Mesenchymal stem cell (in vitro differentiated cells and primary cell): ENCODE measurements at regions not wholly inside any gene's neighbourhood (a gene's known extent, or its start where the extent isn't known, plus 50 kb on each side); places are given as distances from the start of the nearest gene placed in this dataset.
A peak's percentile ranks its signal among the peaks of the same experiment; 100 is the strongest.
"Not testable (repeated sequence)": the region's sequence is repeated elsewhere in the genome, so short reads cannot be mapped to it uniquely, and the experiment has no call there.

Experiments used
- DNase-seq: peaks from one replicate; pipeline ENCODE4 v3.0.0-alpha.2; 2013
- H2AFZ ChIP-seq: one replicate; pipeline ENCODE4 v1.6.1; 2013; ENCODE audit warnings: low read depth, mild to moderate bottlenecking, control low read depth, inconsistent platforms, low read length, moderate library complexity
- H2AK5ac ChIP-seq: 2 replicates; pipeline ENCODE4 v1.6.1; 2013; ENCODE audit warnings: low read length, moderate library complexity, mild to moderate bottlenecking, inconsistent platforms; ENCODE audit not compliant: severe bottlenecking
- H2BK120ac ChIP-seq: one replicate; pipeline ENCODE4 v1.6.1; 2013; ENCODE audit warnings: low read depth, mild to moderate bottlenecking, inconsistent platforms, low read length, moderate library complexity
- H2BK12ac ChIP-seq, 2 experiments: one replicate each; pipeline ENCODE4 v1.6.1; 2013; ENCODE audit warnings: inconsistent platforms in 2 of 2, low read length in 2 of 2, mild to moderate bottlenecking in 2 of 2, moderate library complexity in 2 of 2, control low read depth in 1 of 2
- H2BK15ac ChIP-seq: one replicate; pipeline ENCODE4 v1.6.1; 2013; ENCODE audit warnings: mild to moderate bottlenecking, low read depth, inconsistent platforms; ENCODE audit not compliant: poor library complexity, severe bottlenecking
- H2BK5ac ChIP-seq: 2 replicates; pipeline ENCODE4 v1.6.1; 2013; ENCODE audit warnings: low read depth, mild to moderate bottlenecking, low read length, control low read depth, inconsistent platforms; ENCODE audit not compliant: poor library complexity, severe bottlenecking
- H3K14ac ChIP-seq, 2 experiments: one replicate each; pipeline ENCODE4 v1.6.1; 2013; ENCODE audit warnings: inconsistent platforms in 2 of 2, low read length in 2 of 2, control low read depth in 1 of 2, mild to moderate bottlenecking in 1 of 2, moderate library complexity in 1 of 2
- H3K18ac ChIP-seq, 2 experiments: one replicate each; pipeline ENCODE4 v1.6.1; 2013; ENCODE audit warnings: inconsistent platforms in 2 of 2, low read length in 2 of 2, control low read depth in 1 of 2, low read depth in 1 of 2, mild to moderate bottlenecking in 1 of 2
- H3K23ac ChIP-seq, 2 experiments: one replicate each; pipeline ENCODE4 v1.6.1; 2013; ENCODE audit warnings: inconsistent platforms in 2 of 2, low read length in 2 of 2, mild to moderate bottlenecking in 2 of 2, moderate library complexity in 2 of 2, control low read depth in 1 of 2
- H3K27ac ChIP-seq: 2 replicates; pipeline ENCODE4 v1.5.1; 2013; ENCODE audit warnings: mild to moderate bottlenecking, moderate library complexity, low read length, control low read depth, inconsistent platforms; ENCODE audit not compliant: poor library complexity, severe bottlenecking
- H3K27me3 ChIP-seq, 2 experiments: 2 replicates each; pipeline versions ENCODE4 v1.6.1 to v1.7.0; 2013; ENCODE audit warnings: low read length in 2 of 2, mild to moderate bottlenecking in 2 of 2, moderate library complexity in 2 of 2, control low read depth in 1 of 2, inconsistent platforms in 1 of 2; ENCODE audit not compliant: control insufficient read depth in 1 of 2, insufficient read depth in 1 of 2
- H3K36me3 ChIP-seq, 2 experiments: 2 replicates each; pipeline versions ENCODE4 v1.6.1 to v1.7.0; 2013; ENCODE audit warnings: low read length in 2 of 2, control low read depth in 1 of 2, inconsistent platforms in 1 of 2, low read depth in 1 of 2, mild to moderate bottlenecking in 1 of 2; ENCODE audit not compliant: insufficient read depth in 2 of 2, control insufficient read depth in 1 of 2
- H3K4ac ChIP-seq, 2 experiments: one replicate each; pipeline ENCODE4 v1.6.1; 2013; ENCODE audit warnings: inconsistent platforms in 2 of 2, low read length in 2 of 2, mild to moderate bottlenecking in 2 of 2, moderate library complexity in 2 of 2, control low read depth in 1 of 2, low read depth in 1 of 2
- H3K4me1 ChIP-seq: 2 replicates; pipeline ENCODE4 v1.6.1; 2013; ENCODE audit warnings: low read depth, low read length, control low read depth; ENCODE audit not compliant: control insufficient read depth, insufficient read depth
- H3K4me2 ChIP-seq: 2 replicates; pipeline ENCODE4 v1.6.1; 2013; ENCODE audit warnings: low read length, mild to moderate bottlenecking, inconsistent platforms; ENCODE audit not compliant: poor library complexity, severe bottlenecking
- H3K4me3 ChIP-seq, 2 experiments: 2 replicates each; pipeline versions ENCODE4 v1.5.1 to v1.7.0; 2013; ENCODE audit warnings: low read length in 2 of 2, mild to moderate bottlenecking in 2 of 2, control low read depth in 1 of 2, low read depth in 1 of 2; ENCODE audit not compliant: insufficient read depth in 1 of 2
- H3K79me1 ChIP-seq: replicated peaks from 2 replicates; pipeline ENCODE4 v1.6.1; 2013; ENCODE audit warnings: mild to moderate bottlenecking, control low read depth, low read length, inconsistent platforms; ENCODE audit not compliant: poor library complexity, severe bottlenecking
- H3K9ac ChIP-seq: 2 replicates; pipeline ENCODE4 v1.7.0; 2013; ENCODE audit warnings: mild to moderate bottlenecking, low read length, moderate library complexity
- H3K9me3 ChIP-seq: 2 replicates; pipeline ENCODE4 v1.7.0; 2013; ENCODE audit warnings: mild to moderate bottlenecking, low read length; ENCODE audit not compliant: control insufficient read depth
- H4K8ac ChIP-seq: one replicate; pipeline ENCODE4 v1.6.1; 2013; ENCODE audit warnings: inconsistent platforms, mild to moderate bottlenecking, low read length, moderate library complexity
- H4K91ac ChIP-seq: one replicate; pipeline ENCODE4 v1.6.1; 2013; ENCODE audit warnings: mild to moderate bottlenecking, low read length, inconsistent platforms
- WGBS: methylation state at CpG from one replicate; pipeline ENCODE4 v1.1.7; 2013; ENCODE audit warnings: mixed read lengths; 5-methylcytosine and 5-hydroxymethylcytosine counted together

GRCh38 chr2:230637486-230637885 is 75.2 kb upstream of the CAB39 start:
- 84% methylated on average over 7 of the region's 8 CpGs for WGBS
- H3K4ac ChIP-seq, DNase-seq, H3K79me1 ChIP-seq, H2BK120ac ChIP-seq, H3K27ac ChIP-seq, H3K23ac ChIP-seq, H3K9ac ChIP-seq, H3K36me3 ChIP-seq, H2BK12ac ChIP-seq, H3K9me3 ChIP-seq, H2BK5ac ChIP-seq, H2BK15ac ChIP-seq, H3K4me2 ChIP-seq, H2AFZ ChIP-seq, H3K27me3 ChIP-seq, H3K4me3 ChIP-seq, H4K91ac ChIP-seq, H3K14ac ChIP-seq, H3K4me1 ChIP-seq, H4K8ac ChIP-seq, H3K18ac ChIP-seq, H2AK5ac ChIP-seq: not testable (repeated sequence)

- no peak overlapping the region for H4K91ac ChIP-seq
- H2AFZ ChIP-seq, result no peak overlapping the region
- H3K14ac ChIP-seq, result no peak overlapping the region
- H3K36me3 ChIP-seq, result no peaks in the 10 kb centered on the region
- WGBS, result 41% methylated on average over 2 of the region's 6 CpGs
- no peak overlapping the region for H2BK120ac ChIP-seq
- H3K79me1 ChIP-seq, result no peaks in the 10 kb centered on the region
- no peak overlapping the region for H3K4me3 ChIP-seq
- H3K27me3 ChIP-seq, result no peaks in the 10 kb centered on the region
- no peak overlapping the region for H3K4me2 ChIP-seq
- no peaks in the 10 kb centered on the region for H3K4me1 ChIP-seq
- no peak overlapping the region for H2AK5ac ChIP-seq
- DNase-seq, result peak; percentile 5
- H3K27ac ChIP-seq, result no peak overlapping the region
- H3K23ac ChIP-seq, result no peak overlapping the region
- no peak overlapping the region for H4K8ac ChIP-seq
- no peak overlapping the region for H3K4ac ChIP-seq
- no peak overlapping the region for H2BK12ac ChIP-seq
- no peak overlapping the region for H3K9ac ChIP-seq
- H3K9me3 ChIP-seq, result no peaks in the 10 kb centered on the region
- no peak overlapping the region for H3K18ac ChIP-seq
- H2BK15ac ChIP-seq, result no peak overlapping the region
- no peak overlapping the region for H2BK5ac ChIP-seq
These were observed 72.1 kb upstream of the CAB39 start for GRCh38 chr2:230640540-230641011.

GRCh38 chr2:230642966-230643365 is 69.7 kb upstream of the CAB39 start:
- no peak overlapping the region for H4K91ac ChIP-seq
- no peak overlapping the region for H3K14ac ChIP-seq
- H4K8ac ChIP-seq, result no peak overlapping the region
- no peak overlapping the region for H3K27ac ChIP-seq
- no peak overlapping the region for H2BK120ac ChIP-seq
- no peaks in the 10 kb centered on the region for H3K36me3 ChIP-seq
- H3K4me2 ChIP-seq, result no peak overlapping the region
- no peak overlapping the region for H2BK15ac ChIP-seq
- H2AK5ac ChIP-seq, result no peak overlapping the region
- no peaks in the 10 kb centered on the region for H3K79me1 ChIP-seq
- H3K9ac ChIP-seq, result no peak overlapping the region
- WGBS, result 100% methylated on average over 4 of the region's 4 CpGs
- H3K4me1 ChIP-seq, result no peaks in the 10 kb centered on the region
- H3K18ac ChIP-seq, result no peak overlapping the region
- no peaks in the 10 kb centered on the region for H3K27me3 ChIP-seq
- H2BK12ac ChIP-seq, result no peak overlapping the region
- H3K4ac ChIP-seq, result no peak overlapping the region
- H3K4me3 ChIP-seq, result no peak overlapping the region
- DNase-seq, result no peak
- H3K23ac ChIP-seq, result no peak overlapping the region
- H2BK5ac ChIP-seq, result no peak overlapping the region
- H2AFZ ChIP-seq, result no peak overlapping the region
- no peaks in the 10 kb centered on the region for H3K9me3 ChIP-seq

- H2AFZ ChIP-seq, result peak overlapping the region; percentile 72
- H3K14ac ChIP-seq, result no peak overlapping the region
- WGBS, result 51% methylated on average over 8 of the region's 9 CpGs
- DNase-seq, result no peak
- no peak overlapping the region for H3K23ac ChIP-seq
- H3K4ac ChIP-seq, result no peak overlapping the region
- H3K36me3 ChIP-seq, result no peaks in the 10 kb centered on the region
- H2BK120ac ChIP-seq, result no peak overlapping the region
- H2BK5ac ChIP-seq, result no peak overlapping the region
- H3K9ac ChIP-seq, result no peak overlapping the region
- no peak overlapping the region for H3K27ac ChIP-seq
- H3K4me1 ChIP-seq, result no peaks in the 10 kb centered on the region
- no peak overlapping the region for H2AK5ac ChIP-seq
- H4K8ac ChIP-seq, result peak overlapping the region; percentile 57
- H3K18ac ChIP-seq, result peak overlapping the region in 1 of 2 experiments; percentile 28
- H4K91ac ChIP-seq, result no peak overlapping the region
- H3K79me1 ChIP-seq, result no peaks in the 10 kb centered on the region
- H3K27me3 ChIP-seq, result no peaks in the 10 kb centered on the region
- H3K4me2 ChIP-seq, result no peak overlapping the region
- no peak overlapping the region for H3K4me3 ChIP-seq
- no peaks in the 10 kb centered on the region for H3K9me3 ChIP-seq
- H2BK15ac ChIP-seq, result no peak overlapping the region
- peak overlapping the region in 1 of 2 experiments; percentile 3 for H2BK12ac ChIP-seq
These were observed 68.9 kb upstream of the CAB39 start for GRCh38 chr2:230643576-230644291.
